ENCODE measurements at regions not wholly inside any gene's neighbourhood (a gene's known extent, or its start where the extent isn't known, plus 50 kb on each side); places are given as distances from the start of the nearest gene placed in this dataset.

- no peak for TF ChIP-seq CTCF (IDR thresholded peaks at IDR 0.05)
- TF ChIP-seq EZH2 (IDR thresholded peaks at IDR 0.05): no peak
- no peak for TF ChIP-seq EZH2phosphoT487 (IDR thresholded peaks at IDR 0.05)
These were observed 50.5 kb upstream of the STC2 start for GRCh38 chr5:173378727-173379126.

Measured in neural progenitor cell (in vitro differentiated cells).